ENCODE measurements at regions not wholly inside any gene's neighbourhood (a gene's known extent, or its start where the extent isn't known, plus 50 kb on each side); places are given as distances from the start of the nearest gene placed in this dataset.

GRCh38 chr2:71891719-71892422 lies 255.8 kb downstream of the CYP26B1 start:
- no peak for DNase-seq (ENCODE audit: low read depth in 3 of 3)

DNA sequence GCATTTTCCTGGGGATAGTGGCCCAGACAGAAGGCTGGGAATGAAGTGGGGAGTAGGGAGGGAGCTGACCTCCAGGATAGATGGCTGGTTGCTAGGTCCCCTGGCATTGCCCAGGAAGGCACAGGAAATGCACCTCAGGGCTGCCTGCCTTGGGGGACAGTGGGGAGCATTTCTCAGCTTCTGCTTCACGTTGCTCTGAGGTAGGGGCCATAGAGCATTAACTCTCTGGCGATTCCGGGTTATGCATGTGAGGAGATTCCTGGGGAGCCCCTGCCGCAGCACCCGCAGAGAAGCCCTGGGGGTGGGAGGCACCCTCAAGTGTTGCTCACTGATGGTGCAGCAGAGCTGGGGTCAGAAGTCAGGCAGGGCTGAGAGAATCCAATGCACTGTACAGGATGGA lies 256.5 kb downstream of the CYP26B1 start:
- no peak for DNase-seq (ENCODE audit: low read depth in 3 of 3)

DNA sequence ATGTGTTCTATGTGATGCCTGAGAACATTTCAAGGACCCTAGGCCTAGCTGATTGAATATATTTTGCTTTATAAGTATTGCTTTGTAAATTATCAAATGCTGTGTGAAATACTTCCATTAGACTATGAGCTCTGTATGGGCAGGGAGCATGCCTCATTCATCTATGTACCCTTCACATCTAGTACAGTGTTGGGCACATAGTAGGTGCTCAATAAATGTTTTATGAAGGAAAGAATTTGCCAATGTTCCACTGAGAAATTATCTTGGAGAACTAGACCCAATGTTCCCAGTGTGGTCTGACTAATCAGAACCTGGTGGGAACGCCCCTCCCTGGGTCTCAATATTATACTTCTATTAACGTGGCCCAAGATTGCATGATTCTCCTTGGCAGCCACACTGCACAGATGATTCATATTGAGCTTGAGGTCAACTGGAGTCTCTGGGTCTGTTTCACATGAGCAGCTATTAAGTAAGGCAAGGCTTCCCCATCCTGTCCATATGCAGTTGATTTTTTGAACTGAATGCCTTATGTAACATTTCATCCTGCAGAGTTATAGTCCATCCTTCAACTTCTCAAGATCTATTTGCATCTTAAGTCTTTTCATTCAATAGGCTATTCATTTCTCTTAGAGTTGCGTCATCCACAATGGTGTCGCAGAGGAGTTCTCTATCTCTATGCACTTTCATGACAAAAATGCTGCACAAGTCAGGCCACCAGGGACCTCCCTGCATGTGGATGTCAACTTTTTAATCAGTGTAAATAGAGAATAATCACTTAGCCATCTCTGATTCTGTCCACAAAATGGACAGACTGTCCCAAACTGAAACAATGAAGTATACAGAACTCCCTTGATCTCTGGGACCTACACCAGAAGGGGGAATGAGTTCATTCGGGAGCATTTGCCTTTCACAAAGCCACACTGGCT lies 257.6 kb downstream of the CYP26B1 start:
- no peak for DNase-seq (ENCODE audit: low read depth in 3 of 3)

DNA sequence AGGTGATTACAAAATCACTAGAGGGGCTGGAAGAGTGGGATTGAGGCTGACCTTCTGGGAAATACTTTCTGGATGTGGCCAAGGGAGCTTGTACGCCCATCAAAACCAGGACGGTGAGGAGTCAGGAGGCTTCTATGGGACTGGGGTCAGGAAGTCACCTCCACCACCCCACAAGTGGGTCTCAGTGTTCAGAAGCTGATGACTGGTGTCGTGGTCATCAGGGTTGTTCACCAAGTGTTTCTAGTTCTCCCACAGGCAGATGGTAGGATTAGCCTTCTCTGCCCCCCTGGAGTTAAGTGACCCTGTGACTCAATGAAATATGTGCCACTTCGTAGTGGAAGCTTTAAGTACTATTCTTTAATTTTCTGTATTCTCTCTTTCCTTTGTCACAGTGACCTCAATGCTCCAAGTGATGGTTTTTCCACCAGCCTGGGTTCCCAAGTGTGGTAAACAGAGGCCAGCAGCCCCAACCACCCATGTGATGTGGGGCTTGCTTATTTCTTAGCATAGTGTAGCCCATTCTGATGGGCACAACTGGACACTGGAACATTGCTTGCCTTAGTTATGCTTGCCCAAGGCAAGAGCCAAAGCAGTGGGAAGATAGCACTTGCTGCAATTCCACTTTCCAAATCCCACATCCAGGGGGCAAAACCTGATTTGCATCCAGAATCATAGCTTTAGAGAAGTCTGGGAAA lies 258.8 kb downstream of the CYP26B1 start:
- DNase-seq (ENCODE audit: low read depth in 3 of 3): no peak

- no peak for DNase-seq (ENCODE audit: low read depth in 3 of 3)
Measured at GRCh38 chr2:71887196-71887595, 260.5 kb downstream of the CYP26B1 start.

GRCh38 chr2:71886241-71886640 lies 261.4 kb downstream of the CYP26B1 start:
- DNase-seq (ENCODE audit: low read depth in 3 of 3): no peak

GRCh38 chr2:71884303-71885042 lies 263.2 kb downstream of the CYP26B1 start:
- DNase-seq (ENCODE audit: low read depth in 3 of 3): no peak

DNA sequence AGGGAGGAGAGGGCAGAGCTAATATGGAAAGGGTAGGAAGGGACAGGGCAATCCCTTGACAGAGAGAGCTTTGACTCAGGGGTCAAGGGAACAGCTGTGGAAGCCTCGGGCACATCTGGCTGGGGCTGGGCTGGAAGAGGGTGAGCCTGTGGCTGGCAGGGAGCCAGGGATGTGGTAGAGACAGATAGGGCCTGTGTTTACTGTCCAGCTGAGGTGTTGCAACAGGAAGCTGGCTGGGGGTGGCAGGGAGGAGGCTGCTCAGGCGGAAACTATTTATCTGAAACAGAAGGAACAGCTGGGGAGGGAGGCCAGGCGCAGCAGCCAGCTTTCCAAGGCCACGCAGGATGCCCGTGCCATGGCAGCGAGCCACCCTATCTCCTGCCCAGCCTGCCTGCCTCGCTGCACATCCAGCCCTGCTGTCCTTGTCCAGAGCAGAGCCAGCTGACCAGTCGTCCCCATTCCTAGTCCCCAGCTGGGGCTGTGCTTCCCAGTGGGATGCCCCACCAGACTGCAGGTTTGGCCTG lies 264.7 kb downstream of the CYP26B1 start:
- DNase-seq (ENCODE audit: low read depth in 3 of 3): no peak

GRCh38 chr2:71882236-71882946 lies 265.3 kb downstream of the CYP26B1 start:
- no peak for DNase-seq (ENCODE audit: low read depth in 3 of 3)

DNA sequence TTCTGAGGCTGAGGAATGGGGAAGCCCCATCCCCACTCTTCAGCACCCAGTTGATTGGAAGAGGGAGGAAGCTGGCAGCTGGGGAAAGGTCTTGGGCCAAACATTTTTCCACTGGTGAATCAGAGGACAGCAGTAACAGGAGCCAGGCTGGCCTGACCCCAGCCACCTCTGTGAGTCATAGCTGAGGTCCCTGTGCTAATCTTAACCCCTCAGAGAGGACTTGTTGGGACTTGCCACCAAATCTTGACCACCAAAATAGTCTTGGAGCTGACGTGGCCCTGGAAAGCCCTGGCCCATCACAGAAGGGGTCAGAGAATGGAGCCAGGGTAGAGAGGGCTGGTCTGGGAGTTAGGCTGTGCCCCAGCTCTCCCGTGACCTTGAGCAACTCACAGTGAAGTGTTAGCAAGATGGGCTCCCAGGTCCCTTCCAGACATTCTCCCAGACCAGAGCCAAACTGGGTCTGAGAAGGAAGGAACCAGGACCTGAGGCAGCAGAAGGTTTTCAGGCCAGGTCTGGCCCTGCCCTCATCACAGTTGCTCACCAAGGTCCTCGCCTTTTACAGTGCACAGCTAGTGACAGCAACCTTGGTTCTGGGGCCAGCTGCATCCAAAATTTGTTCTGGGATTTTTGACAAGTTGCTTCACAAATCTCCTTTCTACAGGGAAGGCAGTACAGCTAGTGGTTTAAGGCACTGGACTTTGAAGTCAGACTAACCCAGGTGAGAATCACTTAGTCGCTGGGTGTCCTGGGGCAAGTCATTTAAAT lies 266.6 kb downstream of the CYP26B1 start:
- no peak for DNase-seq (ENCODE audit: low read depth in 3 of 3)

- no peak for DNase-seq (ENCODE audit: low read depth in 3 of 3)
Measured at GRCh38 chr2:71880287-71880686, 267.4 kb downstream of the CYP26B1 start.

DNA sequence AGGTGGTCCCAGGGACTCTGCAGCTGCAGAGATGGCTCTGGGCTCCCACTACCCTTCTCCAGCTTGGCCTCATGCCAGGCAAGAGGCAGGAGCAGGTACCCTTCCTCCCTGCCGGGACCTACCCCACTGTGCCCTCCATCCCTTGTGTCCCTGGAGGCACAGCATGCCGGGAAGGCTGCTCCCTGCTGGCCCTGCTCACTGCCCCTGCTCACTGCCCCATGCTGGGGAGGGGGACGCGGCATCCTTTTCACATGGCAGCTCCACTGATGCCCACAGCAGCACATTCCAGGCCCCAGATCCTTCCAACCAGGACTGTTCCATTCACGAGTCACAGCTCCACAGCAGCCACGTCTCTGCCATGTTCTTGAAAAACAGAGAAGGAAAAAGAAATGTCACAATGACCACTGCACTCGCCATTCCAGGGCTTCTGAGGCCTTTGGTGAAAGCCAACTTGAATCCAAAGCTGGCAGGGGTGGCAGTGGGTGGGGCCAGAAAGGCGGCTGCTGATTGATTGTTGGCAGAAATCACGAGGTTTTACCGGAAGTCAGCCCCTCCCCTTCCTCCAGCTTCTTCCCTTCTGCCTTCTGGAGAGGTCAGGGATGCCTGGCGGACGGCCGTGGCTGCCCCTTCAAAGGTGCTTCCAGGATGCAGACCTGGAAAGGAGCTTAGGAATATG lies 268.0 kb downstream of the CYP26B1 start:
- no peak for DNase-seq (ENCODE audit: low read depth in 3 of 3)

GRCh38 chr2:71878626-71879508 lies 268.8 kb downstream of the CYP26B1 start:
- no peak for DNase-seq (ENCODE audit: low read depth in 3 of 3)

- DNase-seq (ENCODE audit: low read depth in 3 of 3): no peak
Measured at GRCh38 chr2:71877636-71878035, 270.0 kb downstream of the CYP26B1 start.

GRCh38 chr2:71876542-71877451 lies 270.9 kb downstream of the CYP26B1 start:
- DNase-seq (ENCODE audit: low read depth in 3 of 3): no peak

DNA sequence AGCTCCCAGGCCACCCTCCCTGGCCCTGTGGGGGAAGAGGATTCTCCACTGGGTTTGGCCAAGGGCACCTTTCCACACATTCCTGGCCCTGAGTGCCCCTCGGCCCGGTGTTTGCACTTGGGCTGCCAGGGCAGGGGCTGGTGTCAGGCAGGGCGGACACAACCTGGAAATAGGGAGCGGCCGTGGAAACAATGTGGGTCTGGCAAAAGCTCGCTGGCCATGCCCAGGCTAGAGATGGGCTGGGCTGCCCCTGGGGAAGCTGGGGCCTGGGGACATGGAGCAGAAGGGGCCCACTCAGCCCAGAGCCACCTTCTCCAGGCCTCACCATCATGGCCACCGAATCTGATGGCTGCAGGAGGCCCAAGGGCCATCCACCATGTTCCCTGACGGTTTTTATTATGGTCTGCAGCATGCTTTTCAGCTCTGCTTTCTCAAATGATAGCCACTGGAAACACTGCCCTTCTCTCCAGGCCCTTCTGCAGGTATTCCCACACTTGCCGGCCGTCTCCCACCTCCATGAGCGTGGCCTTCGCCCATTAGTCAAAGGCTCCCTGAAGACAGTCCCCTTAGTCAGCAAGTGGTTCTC lies 275.1 kb downstream of the CYP26B1 start:
- DNase-seq (ENCODE audit: low read depth in 3 of 3): no peak

DNA sequence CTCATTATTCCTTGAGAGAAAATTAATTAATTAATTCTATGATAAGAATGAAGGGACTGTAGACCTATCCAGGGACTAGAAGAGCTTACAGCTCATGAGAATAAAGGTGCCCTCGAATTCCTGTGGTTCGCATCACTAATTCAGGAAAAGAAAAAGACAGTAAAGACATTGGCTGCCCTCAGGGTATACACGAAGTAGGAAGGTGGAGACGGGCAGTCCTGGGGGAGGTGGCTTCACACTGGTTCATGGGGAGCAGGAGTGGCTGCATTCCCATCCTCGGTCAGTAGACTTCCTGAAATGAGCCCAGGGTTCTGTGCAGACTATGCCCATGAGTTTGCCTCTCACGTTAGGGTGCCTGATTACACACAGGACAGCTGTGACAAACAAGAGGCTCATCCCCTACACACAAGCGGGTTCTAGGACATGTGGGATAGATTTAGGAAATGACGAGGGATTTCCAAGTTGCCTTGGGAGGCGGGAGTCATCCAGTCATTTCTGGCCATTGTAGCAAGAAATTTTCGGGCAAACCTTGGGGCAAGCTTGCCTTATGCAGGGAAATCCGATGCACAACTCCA lies 282.2 kb downstream of the CYP26B1 start:
- DNase-seq (ENCODE audit: low read depth in 3 of 3): no peak

Data from stimulated activated CD4-positive, alpha-beta T cell treated with anti-CD3 and anti-CD28 coated beads, TNF-alpha, amount 100 ng/mL, for 48 hours (primary cell).